Prostate gland (tissue), 2 donors: ENCODE measurements at regions not wholly inside any gene's neighbourhood (a gene's known extent, or its start where the extent isn't known, plus 50 kb on each side); places are given as distances from the start of the nearest gene placed in this dataset.

Experiments
- POLR2A ChIP-seq: fragments of 450-650 bp; IDR thresholded peaks from one replicate; pipeline ENCODE4 v1.6.1; 2016; ENCODE audit warnings: antibody characterized with exemption, mild to moderate bottlenecking
- POLR2AphosphoS5 ChIP-seq: sonication (generic); formaldehyde crosslinking; IDR thresholded peaks from one replicate; pipeline ENCODE4 v1.6.1; 2017; ENCODE audit warnings: antibody characterized with exemption
- TF ChIP-seq, protein P1 (sequence below), 4 experiments: fragments of 200-600 bp in 2 of 4; fragments of 450-650 bp in 2 of 4; sonication (generic) in 2 of 4; IDR thresholded peaks; 1 replicate in 3 of 4; 2 replicates in 1 of 4; pipeline ENCODE4 v1.5.1; 2016 to 2019; ENCODE audit warnings: antibody characterized with exemption in 4 of 4, mild to moderate bottlenecking in 2 of 4, moderate library complexity in 2 of 4

DNA sequence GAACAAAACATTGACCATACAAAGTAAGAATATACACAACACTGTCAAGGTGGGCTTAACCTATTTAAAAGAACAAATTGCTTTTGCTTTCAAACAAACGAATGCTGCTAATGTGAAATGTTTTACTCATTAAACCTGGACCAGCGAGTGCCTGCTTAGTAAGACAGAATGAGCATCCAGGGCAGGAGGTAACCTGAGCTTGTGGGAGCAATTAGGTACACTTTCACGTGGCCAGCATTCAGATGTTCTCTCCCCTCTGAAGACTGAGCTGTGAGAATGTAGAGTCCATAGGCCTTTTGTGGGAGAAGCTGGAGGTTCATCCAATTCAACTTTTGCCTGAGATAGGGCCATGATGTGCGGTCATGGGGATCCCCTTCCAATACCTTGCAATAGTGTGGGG is 266.5 kb downstream of the TSN start:
- TF ChIP-seq, protein P1, sequence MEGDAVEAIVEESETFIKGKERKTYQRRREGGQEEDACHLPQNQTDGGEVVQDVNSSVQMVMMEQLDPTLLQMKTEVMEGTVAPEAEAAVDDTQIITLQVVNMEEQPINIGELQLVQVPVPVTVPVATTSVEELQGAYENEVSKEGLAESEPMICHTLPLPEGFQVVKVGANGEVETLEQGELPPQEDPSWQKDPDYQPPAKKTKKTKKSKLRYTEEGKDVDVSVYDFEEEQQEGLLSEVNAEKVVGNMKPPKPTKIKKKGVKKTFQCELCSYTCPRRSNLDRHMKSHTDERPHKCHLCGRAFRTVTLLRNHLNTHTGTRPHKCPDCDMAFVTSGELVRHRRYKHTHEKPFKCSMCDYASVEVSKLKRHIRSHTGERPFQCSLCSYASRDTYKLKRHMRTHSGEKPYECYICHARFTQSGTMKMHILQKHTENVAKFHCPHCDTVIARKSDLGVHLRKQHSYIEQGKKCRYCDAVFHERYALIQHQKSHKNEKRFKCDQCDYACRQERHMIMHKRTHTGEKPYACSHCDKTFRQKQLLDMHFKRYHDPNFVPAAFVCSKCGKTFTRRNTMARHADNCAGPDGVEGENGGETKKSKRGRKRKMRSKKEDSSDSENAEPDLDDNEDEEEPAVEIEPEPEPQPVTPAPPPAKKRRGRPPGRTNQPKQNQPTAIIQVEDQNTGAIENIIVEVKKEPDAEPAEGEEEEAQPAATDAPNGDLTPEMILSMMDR (IDR thresholded peaks at IDR 0.05): no peak
- TF ChIP-seq POLR2AphosphoS5 (no peak), POLR2A (no peak)
